H1 (cell line): ENCODE measurements at regions not wholly inside any gene's neighbourhood (a gene's known extent, or its start where the extent isn't known, plus 50 kb on each side); places are given as distances from the start of the nearest gene placed in this dataset.

Experiments used
- BACH1 ChIP-seq: IDR thresholded peaks from 2 replicates; pipeline ENCODE4 v1.6.1; 2012; ENCODE audit warnings: low read length, improper control_type of control experiment
- BCL11A ChIP-seq, 2 experiments: IDR thresholded peaks; one replicate each; pipeline ENCODE4 v1.6.1; 2011; ENCODE audit warnings: low read depth in 2 of 2, low read length in 2 of 2, mild to moderate bottlenecking in 2 of 2
- CHD1 ChIP-seq: IDR thresholded peaks from 2 replicates; pipeline ENCODE4 v1.6.1; 2012; ENCODE audit warnings: low read depth, low read length, improper control_type of control experiment
- CHD7 ChIP-seq: fragments of 300-600 bp; sonication (generic); IDR thresholded peaks from 2 replicates; pipeline ENCODE4 v1.7.1; 2012; ENCODE audit warnings: low read length, moderate library complexity, mild to moderate bottlenecking, inconsistent platforms; ENCODE audit not compliant: insufficient replicate concordance
- CREB1 ChIP-seq: IDR thresholded peaks from 2 replicates; pipeline ENCODE4 v1.6.1; 2012; ENCODE audit warnings: inconsistent platforms
- KDM1A ChIP-seq: fragments of 200-600, 300-600 bp; sonication (generic); IDR thresholded peaks from 2 replicates; pipeline ENCODE4 v1.7.1; 2016; ENCODE audit warnings: mild to moderate bottlenecking, low read length, borderline replicate concordance
- NANOG ChIP-seq: IDR thresholded peaks from 2 replicates; pipeline ENCODE4 v1.6.1; 2011; ENCODE audit warnings: low read length, low read depth, mild to moderate bottlenecking, inconsistent platforms; ENCODE audit not compliant: insufficient read depth, poor library complexity, severe bottlenecking
- SIN3A ChIP-seq, 2 experiments: IDR thresholded peaks in 1 of 2; conservative IDR thresholded peaks in 1 of 2; 2 replicates each; pipeline ENCODE4 v1.6.1; 2011 to 2012; ENCODE audit warnings: low read length in 2 of 2, improper control_type of control experiment in 1 of 2, low read depth in 1 of 2, mild to moderate bottlenecking in 1 of 2

GRCh38 chr5:167936944-167937634 is 354.4 kb upstream of the WWC1 start (continued):
- TF ChIP-seq CHD7 (no peak), BCL11A (IDR thresholded peaks at IDR 0.05; ENCODE audit: low read depth in 2 of 2, low read length in 2 of 2) (no peak), NANOG (no peak), CHD1 (no peak), SIN3A (conservative IDR thresholded peaks at IDR 0.05 in 1 of 2, IDR thresholded peaks at IDR 0.05 in 1 of 2; ENCODE audit: low read depth in 1 of 2, low read length in 2 of 2) (no peak), KDM1A (no peak), CREB1 (no peak), BACH1 (no peak)
- TF ChIP-seq, all 59 proteins: peak for 0
